ENCODE measurements at regions not wholly inside any gene's neighbourhood (a gene's known extent, or its start where the extent isn't known, plus 50 kb on each side); places are given as distances from the start of the nearest gene placed in this dataset.

GRCh38 chr9:80437825-80438224 is 866.1 kb downstream of the TLE4 start:
- Mint-ChIP-seq H3K36me3 (no peaks in the 10 kb centered on the region), H3K4me1 (no peaks in the 10 kb centered on the region), H3K9me3 (peaks cover 0 to 17% (median 7%) of the 10 kb centered on the region in 7 donors), H3K4me3 (no peak overlapping the region), H3K27ac (no peak overlapping the region), H3K27me3 (no peaks in the 10 kb centered on the region)
- Histone ChIP-seq H3K9me3 (ENCODE audit: control insufficient read depth in 2 of 2, low read length in 2 of 2) (no peaks in the 10 kb centered on the region), H3K36me3 (ENCODE audit: control insufficient read depth, insufficient read depth, low read length) (no peaks in the 10 kb centered on the region), H3K27me3 (ENCODE audit: control insufficient read depth, insufficient read depth, low read length) (no peaks in the 10 kb centered on the region), H3K4me1 (ENCODE audit: control insufficient read depth, insufficient read depth, low read length, poor library complexity, severe bottlenecking) (no peaks in the 10 kb centered on the region), H3K4me3 (ENCODE audit: low read depth, low read length) (no peak overlapping the region), H3K27ac (ENCODE audit: insufficient read depth, low read length, poor library complexity, severe bottlenecking) (no peak overlapping the region)
- ATAC-seq (ENCODE audit: low read depth in 2 of 2): no peak
- no peak for DNase-seq

DNA sequence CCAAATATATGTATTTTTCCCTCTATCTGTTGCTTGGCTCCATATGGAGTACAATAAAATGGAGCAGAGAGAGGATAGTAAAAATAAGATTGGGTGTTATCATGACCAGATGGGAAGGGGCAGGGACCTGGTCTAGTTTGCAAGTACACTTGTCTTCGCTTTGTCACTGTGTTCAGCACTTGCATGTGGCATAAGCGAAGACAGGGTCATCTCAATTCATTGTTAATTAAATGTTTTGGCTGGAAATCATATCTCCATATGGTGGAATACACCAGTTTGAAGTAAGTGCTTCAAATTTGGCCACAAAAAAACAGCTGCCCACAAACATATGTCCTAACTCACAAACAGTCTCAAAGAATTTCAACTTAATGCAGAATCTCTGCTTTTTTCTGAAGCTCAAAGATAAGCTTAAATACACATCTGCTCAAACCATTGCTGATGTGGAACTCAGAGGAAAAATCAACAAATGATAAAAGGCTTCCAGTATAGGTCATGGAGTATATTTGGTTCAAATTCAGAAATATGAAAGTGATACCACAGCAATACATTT is 865.4 kb downstream of the TLE4 start:
- ATAC-seq (ENCODE audit: low read depth in 2 of 2) (no peak), DNase-seq (no peak)
- no peaks in the 10 kb centered on the region for H3K4me1 Mint-ChIP-seq
- H3K27ac Mint-ChIP-seq: no peak overlapping the region
- no peak overlapping the region for H3K4me3 Mint-ChIP-seq
- Histone ChIP-seq H3K4me1 (ENCODE audit: control insufficient read depth, insufficient read depth, low read length, poor library complexity, severe bottlenecking) (no peaks in the 10 kb centered on the region), H3K27ac (ENCODE audit: insufficient read depth, low read length, poor library complexity, severe bottlenecking) (no peak overlapping the region), H3K4me3 (ENCODE audit: low read depth, low read length) (no peak overlapping the region), H3K36me3 (ENCODE audit: control insufficient read depth, insufficient read depth, low read length) (no peaks in the 10 kb centered on the region), H3K27me3 (ENCODE audit: control insufficient read depth, insufficient read depth, low read length) (no peaks in the 10 kb centered on the region), H3K9me3 (ENCODE audit: control insufficient read depth in 2 of 2, low read length in 2 of 2) (no peaks in the 10 kb centered on the region)
- H3K9me3 Mint-ChIP-seq: peaks cover 0 to 17% (median 6%) of the 10 kb centered on the region in 7 donors
- H3K27me3 Mint-ChIP-seq: no peaks in the 10 kb centered on the region
- H3K36me3 Mint-ChIP-seq: no peaks in the 10 kb centered on the region

DNA sequence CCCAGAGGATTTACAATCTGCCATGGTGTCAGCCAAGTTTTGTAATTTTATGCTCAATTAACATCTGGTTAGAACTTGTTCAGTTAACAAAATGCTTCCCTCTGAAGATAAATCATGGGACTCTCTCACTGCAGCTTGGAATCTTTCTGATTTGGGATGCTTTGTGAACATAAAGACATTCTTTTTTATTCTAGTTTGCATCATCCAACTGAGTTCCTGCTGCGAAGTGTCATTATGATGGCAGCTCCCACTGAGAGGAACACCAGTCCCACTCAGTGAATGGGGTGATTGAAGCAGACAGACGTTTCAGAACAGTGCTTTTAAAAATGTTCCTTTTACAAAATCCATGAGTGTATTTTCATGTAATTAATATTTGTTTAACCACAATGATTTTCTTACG is 863.8 kb downstream of the TLE4 start:
- H3K27me3 ChIP-seq (ENCODE audit: control insufficient read depth, insufficient read depth, low read length): no peaks in the 10 kb centered on the region
- H3K4me1 ChIP-seq (ENCODE audit: control insufficient read depth, insufficient read depth, low read length, poor library complexity, severe bottlenecking): no peaks in the 10 kb centered on the region
- no peaks in the 10 kb centered on the region for H3K9me3 ChIP-seq (ENCODE audit: control insufficient read depth in 2 of 2, low read length in 2 of 2)
- H3K36me3 Mint-ChIP-seq: no peaks in the 10 kb centered on the region
- no peaks in the 10 kb centered on the region for H3K4me1 Mint-ChIP-seq
- ATAC-seq (ENCODE audit: low read depth in 2 of 2): no peak
- no peak for DNase-seq
- H3K36me3 ChIP-seq (ENCODE audit: control insufficient read depth, insufficient read depth, low read length): no peaks in the 10 kb centered on the region
- H3K9me3 Mint-ChIP-seq: peaks cover 0 to 14% (median 6%) of the 10 kb centered on the region in 7 donors
- no peaks in the 10 kb centered on the region for H3K27me3 Mint-ChIP-seq
- no peak overlapping the region for H3K27ac Mint-ChIP-seq
- H3K4me3 Mint-ChIP-seq: no peak overlapping the region
- no peak overlapping the region for H3K27ac ChIP-seq (ENCODE audit: insufficient read depth, low read length, poor library complexity, severe bottlenecking)
- H3K4me3 ChIP-seq (ENCODE audit: low read depth, low read length): no peak overlapping the region

- Histone ChIP-seq H3K27me3 (ENCODE audit: control insufficient read depth, insufficient read depth, low read length) (no peaks in the 10 kb centered on the region), H3K4me3 (ENCODE audit: low read depth, low read length) (no peak overlapping the region), H3K36me3 (ENCODE audit: control insufficient read depth, insufficient read depth, low read length) (no peaks in the 10 kb centered on the region), H3K27ac (ENCODE audit: insufficient read depth, low read length, poor library complexity, severe bottlenecking) (no peak overlapping the region), H3K9me3 (ENCODE audit: control insufficient read depth in 2 of 2, low read length in 2 of 2) (no peaks in the 10 kb centered on the region), H3K4me1 (ENCODE audit: control insufficient read depth, insufficient read depth, low read length, poor library complexity, severe bottlenecking) (no peaks in the 10 kb centered on the region)
- no peaks in the 10 kb centered on the region for H3K36me3 Mint-ChIP-seq
- DNase-seq: no peak
- no peak overlapping the region for H3K4me3 Mint-ChIP-seq
- peaks cover 0 to 14% (median 7%) of the 10 kb centered on the region in 7 donors for H3K9me3 Mint-ChIP-seq
- H3K4me1 Mint-ChIP-seq: no peaks in the 10 kb centered on the region
- ATAC-seq (ENCODE audit: low read depth in 2 of 2): no peak
- no peaks in the 10 kb centered on the region for H3K27me3 Mint-ChIP-seq
- H3K27ac Mint-ChIP-seq: no peak overlapping the region
Observed at GRCh38 chr9:80426992-80427391, 855.2 kb downstream of the TLE4 start.

GRCh38 chr9:80417211-80417773 is 845.5 kb downstream of the TLE4 start:
- no peak for DNase-seq
- peaks cover 5 to 7% of the 10 kb centered on the region in 2 experiments for H3K9me3 ChIP-seq (ENCODE audit: control insufficient read depth in 2 of 2, low read length in 2 of 2)
- H3K36me3 Mint-ChIP-seq: peaks cover 4% of the 10 kb centered on the region
- H3K4me1 ChIP-seq (ENCODE audit: control insufficient read depth, insufficient read depth, low read length, poor library complexity, severe bottlenecking): no peaks in the 10 kb centered on the region
- H3K4me3 Mint-ChIP-seq: no peak overlapping the region
- H3K27ac ChIP-seq (ENCODE audit: insufficient read depth, low read length, poor library complexity, severe bottlenecking): no peak overlapping the region
- no peak overlapping the region for H3K27ac Mint-ChIP-seq
- H3K27me3 ChIP-seq (ENCODE audit: control insufficient read depth, insufficient read depth, low read length): no peaks in the 10 kb centered on the region
- ATAC-seq (ENCODE audit: low read depth in 2 of 2): no peak
- H3K36me3 ChIP-seq (ENCODE audit: control insufficient read depth, insufficient read depth, low read length): no peaks in the 10 kb centered on the region
- H3K9me3 Mint-ChIP-seq: peaks cover 8 to 34% (median 20%) of the 10 kb centered on the region in 7 donors
- H3K4me3 ChIP-seq (ENCODE audit: low read depth, low read length): no peak overlapping the region
- no peaks in the 10 kb centered on the region for H3K4me1 Mint-ChIP-seq
- H3K27me3 Mint-ChIP-seq: no peaks in the 10 kb centered on the region

DNA sequence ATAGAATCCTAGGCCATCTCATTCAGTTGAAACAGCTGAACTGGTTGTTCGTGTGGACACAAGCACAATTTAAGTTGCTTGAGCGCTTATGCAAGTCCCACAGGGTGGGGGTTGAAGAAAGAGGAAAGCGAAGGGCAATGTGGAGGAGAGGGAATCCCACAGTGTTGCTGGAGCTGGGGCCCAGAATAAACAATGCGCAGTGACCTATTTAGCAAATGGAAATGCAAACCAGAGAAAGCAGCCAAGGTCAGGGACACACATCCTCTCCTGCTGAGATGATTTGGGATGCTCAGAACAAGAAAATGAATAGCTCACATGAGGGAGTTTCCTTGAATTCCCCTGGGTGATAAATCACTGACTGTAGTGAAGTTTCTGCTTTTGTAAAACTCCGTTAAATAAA is 838.3 kb downstream of the TLE4 start:
- Mint-ChIP-seq H3K9me3 (peaks cover 0 to 11% (median 3%) of the 10 kb centered on the region in 7 donors), H3K27me3 (no peaks in the 10 kb centered on the region), H3K4me1 (no peaks in the 10 kb centered on the region), H3K27ac (no peak overlapping the region), H3K36me3 (no peaks in the 10 kb centered on the region), H3K4me3 (no peak overlapping the region)
- Histone ChIP-seq H3K9me3 (ENCODE audit: control insufficient read depth in 2 of 2, low read length in 2 of 2) (peaks cover 0 to 2% of the 10 kb centered on the region in 2 experiments), H3K27me3 (ENCODE audit: control insufficient read depth, insufficient read depth, low read length) (no peaks in the 10 kb centered on the region), H3K4me1 (ENCODE audit: control insufficient read depth, insufficient read depth, low read length, poor library complexity, severe bottlenecking) (no peaks in the 10 kb centered on the region), H3K4me3 (ENCODE audit: low read depth, low read length) (no peak overlapping the region), H3K27ac (ENCODE audit: insufficient read depth, low read length, poor library complexity, severe bottlenecking) (no peak overlapping the region), H3K36me3 (ENCODE audit: control insufficient read depth, insufficient read depth, low read length) (no peaks in the 10 kb centered on the region)
- DNase-seq (no peak), ATAC-seq (ENCODE audit: low read depth in 2 of 2) (no peak)

DNA sequence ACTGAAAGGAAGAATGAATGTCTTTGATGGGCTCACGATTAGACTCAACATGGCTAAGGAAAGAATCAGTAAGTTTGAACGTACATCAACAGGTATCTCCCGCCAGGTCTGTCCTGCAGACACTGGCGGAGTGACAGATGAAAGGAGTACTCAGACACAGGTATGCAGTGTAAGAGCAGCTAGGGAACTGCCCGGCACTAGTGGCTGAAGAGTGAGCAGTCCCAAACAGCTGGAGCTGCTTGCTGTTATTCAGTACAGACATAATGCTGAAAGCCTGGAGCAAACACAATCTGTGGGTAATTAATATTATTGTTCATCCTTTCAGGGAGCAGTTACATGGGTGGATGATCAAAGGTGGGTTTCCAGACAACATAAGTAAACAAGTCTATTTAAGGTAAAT is 835.5 kb downstream of the TLE4 start:
- DNase-seq (no peak), ATAC-seq (ENCODE audit: low read depth in 2 of 2) (no peak)
- Histone ChIP-seq H3K36me3 (ENCODE audit: control insufficient read depth, insufficient read depth, low read length) (no peaks in the 10 kb centered on the region), H3K27ac (ENCODE audit: insufficient read depth, low read length, poor library complexity, severe bottlenecking) (no peak overlapping the region), H3K27me3 (ENCODE audit: control insufficient read depth, insufficient read depth, low read length) (no peaks in the 10 kb centered on the region), H3K9me3 (ENCODE audit: control insufficient read depth in 2 of 2, low read length in 2 of 2) (peaks cover 0 to 2% of the 10 kb centered on the region in 2 experiments), H3K4me3 (ENCODE audit: low read depth, low read length) (no peak overlapping the region), H3K4me1 (ENCODE audit: control insufficient read depth, insufficient read depth, low read length, poor library complexity, severe bottlenecking) (no peaks in the 10 kb centered on the region)
- Mint-ChIP-seq H3K36me3 (no peaks in the 10 kb centered on the region), H3K4me3 (no peak overlapping the region), H3K9me3 (peaks cover 0 to 16% (median 5%) of the 10 kb centered on the region in 7 donors), H3K27ac (no peak overlapping the region), H3K27me3 (no peaks in the 10 kb centered on the region), H3K4me1 (no peaks in the 10 kb centered on the region)

DNA sequence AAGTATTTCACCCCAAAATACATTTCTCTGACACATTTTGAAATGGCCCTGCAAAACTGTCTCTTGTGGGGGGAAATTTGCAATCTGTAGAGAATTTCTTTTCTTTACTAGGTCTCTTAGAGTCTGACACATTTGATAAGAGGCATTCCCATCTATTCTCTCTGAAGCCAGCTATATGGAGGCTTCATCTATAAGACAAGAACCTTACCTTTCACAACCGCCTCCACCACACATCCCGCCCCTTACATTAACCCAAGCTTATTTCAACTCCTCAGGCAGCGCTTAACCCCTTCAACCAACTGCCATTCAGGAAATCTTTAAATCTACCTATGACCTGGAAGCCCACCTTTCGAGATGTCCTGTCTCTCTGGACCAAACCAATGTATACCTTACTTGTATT is 829.5 kb downstream of the TLE4 start:
- H3K4me1 Mint-ChIP-seq: no peaks in the 10 kb centered on the region
- no peak overlapping the region for H3K4me3 Mint-ChIP-seq
- no peaks in the 10 kb centered on the region for H3K27me3 Mint-ChIP-seq
- peaks cover 0 to 12% (median 2%) of the 10 kb centered on the region in 7 donors for H3K9me3 Mint-ChIP-seq
- no peak overlapping the region for H3K27ac ChIP-seq (ENCODE audit: insufficient read depth, low read length, poor library complexity, severe bottlenecking)
- H3K9me3 ChIP-seq (ENCODE audit: control insufficient read depth in 2 of 2, low read length in 2 of 2): no peaks in the 10 kb centered on the region
- DNase-seq (no peak), ATAC-seq (ENCODE audit: low read depth in 2 of 2) (no peak)
- H3K4me1 ChIP-seq (ENCODE audit: control insufficient read depth, insufficient read depth, low read length, poor library complexity, severe bottlenecking): no peaks in the 10 kb centered on the region
- H3K4me3 ChIP-seq (ENCODE audit: low read depth, low read length): no peak overlapping the region
- no peaks in the 10 kb centered on the region for H3K36me3 Mint-ChIP-seq
- no peaks in the 10 kb centered on the region for H3K36me3 ChIP-seq (ENCODE audit: control insufficient read depth, insufficient read depth, low read length)
- H3K27ac Mint-ChIP-seq: no peak overlapping the region
- no peaks in the 10 kb centered on the region for H3K27me3 ChIP-seq (ENCODE audit: control insufficient read depth, insufficient read depth, low read length)

Measured in CD4-positive, CD25-positive, alpha-beta regulatory T cell (primary cell).